HG02852 (cell line): ENCODE measurements at regions not wholly inside any gene's neighbourhood (a gene's known extent, or its start where the extent isn't known, plus 50 kb on each side); places are given as distances from the start of the nearest gene placed in this dataset.
"Not testable (repeated sequence)": the region's sequence is repeated elsewhere in the genome, so short reads cannot be mapped to it uniquely, and the experiment has no call there.

Source experiments
- ATAC-seq: cut with Tn5 transposase; IDR thresholded peaks from one replicate; pipeline ENCODE4 v1.9.1; 2021; ENCODE audit warnings: mild to moderate bottlenecking, moderate library complexity; ENCODE audit not compliant: unreplicated experiment

GRCh38 chr18:4557502-4557901 is 102.4 kb upstream of the DLGAP1 start:
- no peak for ATAC-seq

DNA sequence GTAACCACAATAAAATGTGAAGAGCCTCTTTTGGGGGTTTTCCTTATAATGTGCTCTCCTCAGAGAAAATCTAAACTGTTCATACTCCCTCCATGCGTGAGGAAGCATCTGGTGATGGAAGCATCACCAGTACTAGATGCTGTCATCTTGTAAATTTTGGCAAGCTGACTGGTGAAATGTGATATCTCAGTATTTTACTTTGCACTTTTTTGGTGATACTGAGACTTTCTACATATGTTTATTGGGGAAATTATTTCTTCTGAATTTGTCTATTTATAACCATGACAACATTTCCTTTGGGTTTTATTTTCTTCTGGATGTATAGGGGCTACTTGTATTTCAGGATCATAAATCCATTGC is 95.9 kb upstream of the DLGAP1 start:
- ATAC-seq = no peak

- no peak for ATAC-seq
Measured at GRCh38 chr18:4549164-4549872, 94.2 kb upstream of the DLGAP1 start.

- ATAC-seq = no peak
Measured at GRCh38 chr18:4547126-4547525, 92.0 kb upstream of the DLGAP1 start.

GRCh38 chr18:4544142-4544541 is 89.0 kb upstream of the DLGAP1 start:
- no peak for ATAC-seq

DNA sequence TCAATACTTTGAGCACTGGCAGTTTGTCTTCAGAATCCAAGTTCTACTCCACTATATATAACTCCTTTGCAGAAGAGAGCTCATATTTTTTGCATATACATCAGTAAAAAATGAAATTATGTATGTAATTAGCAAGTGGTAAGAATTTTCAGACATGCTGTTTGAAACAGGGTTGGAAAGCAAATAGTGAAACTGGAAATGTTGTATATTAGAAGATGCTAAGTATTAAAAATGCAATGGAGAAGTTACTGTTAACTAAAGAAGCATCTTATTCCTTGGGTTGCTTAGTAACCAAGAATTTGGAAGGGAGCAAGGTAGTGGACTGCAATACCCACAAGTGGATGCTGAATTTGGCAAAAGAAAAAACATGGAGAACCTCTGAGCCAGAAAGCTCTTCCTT is 88.6 kb upstream of the DLGAP1 start:
- ATAC-seq = no peak

GRCh38 chr18:4541588-4541987 is 86.5 kb upstream of the DLGAP1 start:
- ATAC-seq = no peak

- ATAC-seq = no peak
Measured at GRCh38 chr18:4536447-4536846, 81.3 kb upstream of the DLGAP1 start.

- ATAC-seq = no peak
Measured at GRCh38 chr18:4528405-4528804, 73.3 kb upstream of the DLGAP1 start.

GRCh38 chr18:4527826-4528225 is 72.7 kb upstream of the DLGAP1 start:
- ATAC-seq = not testable (repeated sequence)

DNA sequence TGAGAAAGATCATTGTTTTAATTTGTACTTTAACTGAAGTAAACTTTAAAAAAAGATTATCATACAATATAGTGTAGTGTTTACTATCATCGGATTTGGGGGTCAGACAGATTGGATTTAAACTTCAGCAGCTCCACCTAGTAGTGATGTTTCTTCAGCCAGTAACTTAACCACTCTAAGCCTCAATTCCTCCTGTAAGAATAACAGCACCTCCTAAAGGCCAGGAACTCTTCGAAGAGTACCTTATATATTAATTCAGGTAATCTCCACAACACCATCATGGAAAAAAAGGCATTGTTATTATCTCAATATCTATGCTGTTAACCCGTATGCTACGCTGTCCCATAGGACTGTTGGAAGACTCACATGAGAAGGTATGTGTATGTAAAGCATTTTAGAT is 69.0 kb upstream of the DLGAP1 start:
- ATAC-seq = no peak

GRCh38 chr18:4511166-4511565 is 56.1 kb upstream of the DLGAP1 start:
- ATAC-seq = no peak

DNA sequence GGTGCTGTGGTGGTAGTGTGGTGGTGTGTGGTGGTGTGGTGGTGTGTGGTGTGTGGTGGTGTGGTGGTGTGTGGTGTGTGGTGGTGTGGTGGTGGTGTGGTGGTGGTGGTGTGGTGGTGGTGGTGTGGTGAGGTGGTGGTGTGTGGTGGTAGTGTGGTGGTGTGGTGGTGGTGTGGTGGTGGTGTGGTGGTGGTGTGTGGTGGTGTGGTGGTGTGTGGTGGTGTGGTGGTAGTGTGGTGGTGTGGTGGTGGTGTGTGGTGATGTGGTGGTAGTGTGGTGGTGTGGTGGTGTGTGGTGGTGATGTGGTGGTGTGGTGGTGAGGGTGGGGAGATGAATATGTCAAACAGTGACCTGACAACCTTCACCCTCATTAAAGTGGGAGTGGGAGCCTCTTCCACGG is 55.6 kb upstream of the DLGAP1 start:
- no peak for ATAC-seq

DNA sequence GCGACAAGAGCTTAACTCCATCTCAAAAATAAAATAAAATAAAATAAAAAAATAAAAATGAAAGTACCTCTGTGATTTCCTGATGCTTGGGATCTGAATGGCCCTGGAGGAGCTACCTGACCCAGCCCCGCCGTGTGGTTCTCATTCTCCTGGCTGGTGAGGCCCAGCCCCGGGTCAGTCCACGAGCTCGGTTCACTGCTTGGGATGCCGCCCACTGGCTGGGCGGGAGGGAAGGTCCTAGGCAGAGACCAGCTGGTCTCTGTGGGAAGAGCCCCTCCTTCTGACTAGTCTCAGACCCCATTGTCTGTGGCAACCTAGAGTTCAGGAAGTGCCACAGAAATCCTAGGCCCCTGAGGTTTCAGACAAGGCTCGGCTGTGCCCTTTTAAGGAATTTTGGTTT is 55.1 kb upstream of the DLGAP1 start:
- ATAC-seq = no peak
